Hindlimb muscle (tissue), 1 donor: ENCODE measurements at regions not wholly inside any gene's neighbourhood (a gene's known extent, or its start where the extent isn't known, plus 50 kb on each side); places are given as distances from the start of the nearest gene placed in this dataset.

Source experiments
- DNase-seq: peaks from one replicate; pipeline ENCODE4 v3.0.0-alpha.2; 2013

DNA sequence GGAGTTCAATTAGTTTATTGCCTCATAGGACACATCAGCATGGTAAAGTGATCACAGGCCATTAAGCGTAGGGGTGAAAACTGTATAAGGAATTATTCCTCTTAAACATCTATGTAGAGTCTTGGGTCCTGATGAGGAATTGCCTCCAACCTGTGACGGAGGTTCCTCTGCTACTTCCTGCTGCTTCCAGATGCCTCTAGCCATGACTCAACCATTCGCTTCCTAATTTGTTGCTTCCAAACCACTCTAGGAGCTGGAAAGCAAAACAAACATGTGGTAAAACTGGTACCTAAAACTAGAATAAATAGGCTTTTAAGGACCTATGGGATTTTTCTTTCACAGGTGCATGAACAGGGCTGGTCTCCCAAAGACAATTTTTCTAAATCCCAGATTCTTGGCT is 253.8 kb downstream of the KLF12 start:
- no peak for DNase-seq

DNA sequence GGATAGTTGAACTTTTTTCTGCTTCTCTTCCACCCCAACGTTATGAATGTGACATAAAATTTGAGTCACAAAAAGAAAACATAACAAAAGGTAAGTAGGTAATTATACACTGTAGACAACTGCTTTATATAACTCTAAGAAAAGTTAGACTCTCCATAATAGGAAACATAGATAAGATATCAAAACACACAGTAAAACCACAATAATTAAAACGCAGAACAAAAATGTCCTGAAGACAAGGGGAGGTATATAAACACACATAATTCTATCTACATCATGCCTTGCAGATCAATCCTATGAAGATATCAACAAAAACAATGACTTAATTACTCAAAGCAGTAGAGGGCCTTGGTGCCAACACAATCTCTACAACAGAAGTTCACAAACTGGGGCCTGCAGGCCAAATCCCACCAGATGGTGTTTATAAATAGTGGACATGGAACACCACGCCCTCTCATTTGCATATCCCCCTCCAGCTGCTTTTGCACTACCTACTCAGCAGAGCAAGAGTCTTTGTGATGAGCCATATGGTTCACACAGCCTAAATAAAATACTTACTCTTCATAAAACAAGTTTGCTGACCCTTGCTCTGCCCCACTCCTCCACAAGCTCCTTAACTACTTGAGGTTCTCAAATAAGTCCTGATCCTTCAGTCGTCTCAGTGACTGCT is 254.7 kb downstream of the KLF12 start:
- DNase-seq, result no peak

- DNase-seq, result no peak
Observed at GRCh38 chr13:73877399-73877798, 256.8 kb downstream of the KLF12 start.

GRCh38 chr13:73876323-73876722 is 257.9 kb downstream of the KLF12 start:
- no peak for DNase-seq

DNA sequence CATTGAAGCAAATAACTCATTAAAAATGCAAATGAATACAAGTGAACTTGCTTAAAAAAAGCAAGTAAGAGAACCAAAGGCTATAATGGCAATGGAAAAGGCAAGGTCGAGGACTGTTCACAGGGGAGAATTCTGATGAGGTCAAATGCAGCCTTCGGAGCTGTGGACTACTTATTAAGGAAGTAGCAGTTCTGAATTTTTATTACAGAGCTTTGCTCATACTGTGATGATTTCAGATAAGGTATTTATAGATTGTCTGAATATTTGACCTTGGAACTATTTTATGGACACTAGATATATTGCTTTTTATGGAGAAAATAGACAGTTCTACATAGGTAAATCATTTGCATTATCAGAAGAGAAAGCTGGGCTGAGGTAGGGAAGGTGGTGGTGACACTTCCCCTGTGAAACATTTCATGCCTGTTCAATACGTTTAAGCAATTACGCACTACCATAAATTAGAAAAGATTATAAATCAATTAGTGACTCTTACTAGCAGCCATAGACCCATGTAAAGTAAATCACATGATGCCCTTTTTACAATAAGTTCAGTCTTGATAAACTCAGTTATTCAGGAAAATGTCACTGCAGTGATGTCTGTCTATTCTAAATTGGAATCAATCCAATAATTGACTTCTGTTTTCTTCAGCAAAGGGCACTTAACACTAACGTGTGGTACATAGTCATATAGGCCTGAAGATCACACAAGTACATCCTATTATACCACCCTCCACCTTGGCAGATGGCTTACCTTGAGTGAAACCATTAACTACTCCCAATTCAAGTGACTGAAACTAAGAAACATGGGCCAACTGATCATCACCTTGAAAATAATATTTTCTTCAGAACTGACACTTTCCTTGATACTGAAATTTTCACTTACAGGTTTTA is 260.0 kb downstream of the KLF12 start:
- DNase-seq, result no peak

DNA sequence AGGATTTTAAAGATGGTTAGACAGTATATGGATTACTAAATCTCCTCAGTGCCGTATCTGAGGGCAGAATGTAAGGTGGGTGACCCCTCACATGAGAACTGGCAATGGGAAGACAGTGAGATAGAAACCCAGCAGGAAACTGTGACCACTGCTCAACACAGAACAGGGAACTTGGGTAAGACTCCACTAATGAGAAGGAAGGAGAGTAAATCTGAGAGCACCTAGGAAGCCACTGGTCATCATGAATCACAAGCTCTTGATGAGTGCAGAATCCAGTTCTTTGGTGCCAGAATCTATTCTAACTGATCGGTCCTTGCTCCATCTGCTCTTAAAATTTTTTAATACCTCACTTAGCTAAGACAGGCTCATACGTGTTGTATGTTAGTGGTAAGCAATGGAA is 261.8 kb downstream of the KLF12 start:
- DNase-seq, result no peak

- peak; percentile 18 for DNase-seq
Observed at GRCh38 chr13:73870970-73871935, 263.0 kb downstream of the KLF12 start.

- no peak for DNase-seq
Observed at GRCh38 chr13:73870036-73870741, 264.0 kb downstream of the KLF12 start.

- no peak for DNase-seq
Observed at GRCh38 chr13:73865027-73865426, 269.2 kb downstream of the KLF12 start.

- DNase-seq, result no peak
Observed at GRCh38 chr13:73861136-73861535, 273.1 kb downstream of the KLF12 start.

- DNase-seq, result no peak
Observed at GRCh38 chr13:73860501-73860900, 273.7 kb downstream of the KLF12 start.

GRCh38 chr13:73859841-73860240 is 274.4 kb downstream of the KLF12 start:
- no peak for DNase-seq

DNA sequence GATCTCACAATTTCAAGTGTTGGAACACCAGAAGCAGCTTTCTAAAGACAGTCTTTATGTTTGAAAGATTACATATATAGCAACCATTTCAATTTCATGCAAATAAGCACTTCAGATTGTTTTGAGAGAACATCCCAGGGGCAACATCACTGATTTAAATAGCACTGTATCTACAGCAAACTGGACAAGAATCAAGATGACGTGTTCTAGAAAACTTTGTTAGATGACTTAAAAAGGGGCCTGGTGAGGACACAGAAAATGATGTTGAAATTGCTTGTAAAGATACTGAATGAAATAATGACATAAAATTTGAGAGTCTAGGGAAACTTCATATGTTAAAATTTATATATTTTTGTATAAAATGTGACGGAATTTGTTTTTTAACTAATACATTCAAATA is 277.1 kb downstream of the KLF12 start:
- DNase-seq, result peak; percentile 80

GRCh38 chr13:73851104-73851503 is 283.1 kb downstream of the KLF12 start:
- no peak for DNase-seq

DNA sequence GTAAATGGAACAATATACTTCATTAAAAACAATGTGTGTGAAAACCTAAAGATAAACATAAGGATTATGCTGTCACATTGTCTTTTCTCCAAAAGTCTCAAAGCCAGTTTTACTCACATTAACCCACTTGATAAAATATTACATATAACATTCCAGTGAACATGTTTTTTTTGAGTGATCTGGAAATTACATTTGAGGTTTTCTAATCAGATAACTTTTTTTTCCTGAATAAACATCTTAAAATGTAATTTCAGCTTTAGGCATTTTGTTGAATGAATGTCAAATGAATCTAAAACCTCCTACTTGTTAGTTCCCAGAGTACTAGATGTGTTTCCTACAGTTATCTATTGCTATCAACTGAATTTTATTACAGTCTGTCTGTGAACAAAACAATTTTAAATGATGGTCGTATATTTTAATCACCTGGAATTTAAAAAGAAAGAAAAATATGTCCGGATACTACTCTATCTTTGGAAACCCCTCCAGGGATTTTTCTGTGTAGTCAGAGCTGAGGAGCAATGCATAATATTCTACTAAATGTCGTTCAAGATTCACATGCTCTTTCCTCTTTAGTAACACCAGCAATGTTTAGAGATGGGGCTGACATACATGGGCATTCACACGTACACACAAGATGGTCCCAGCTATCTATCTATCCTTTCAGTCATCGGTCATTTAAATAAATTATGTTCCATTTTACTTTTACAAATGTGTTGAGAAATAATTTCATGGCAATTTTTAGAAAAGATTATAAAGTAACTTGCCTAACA is 283.9 kb downstream of the KLF12 start:
- DNase-seq, result no peak

DNA sequence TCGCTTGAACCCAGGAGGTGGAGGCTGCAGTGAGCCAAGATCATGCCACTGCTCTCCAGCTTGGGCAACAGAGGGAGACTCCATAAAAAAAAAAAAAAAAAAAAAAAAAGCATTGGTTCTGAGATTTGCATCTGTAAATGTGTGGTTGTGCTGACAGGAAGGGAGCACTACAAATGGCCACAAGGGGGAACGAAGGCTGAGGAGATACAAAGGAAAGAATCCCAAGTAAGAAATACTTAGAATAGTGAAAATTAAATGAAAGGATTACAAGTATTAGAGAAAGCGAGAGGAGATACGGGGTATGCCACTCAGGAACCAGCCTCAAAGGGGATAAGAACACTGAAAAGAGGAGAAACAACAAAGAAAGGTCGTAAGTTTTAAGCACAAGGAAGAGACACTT is 284.9 kb downstream of the KLF12 start:
- no peak for DNase-seq

GRCh38 chr13:73844986-73845385 is 289.2 kb downstream of the KLF12 start:
- no peak for DNase-seq

GRCh38 chr13:73842626-73843025 is 291.6 kb downstream of the KLF12 start:
- no peak for DNase-seq

GRCh38 chr13:73842184-73842583 is 292.0 kb downstream of the KLF12 start:
- no peak for DNase-seq

DNA sequence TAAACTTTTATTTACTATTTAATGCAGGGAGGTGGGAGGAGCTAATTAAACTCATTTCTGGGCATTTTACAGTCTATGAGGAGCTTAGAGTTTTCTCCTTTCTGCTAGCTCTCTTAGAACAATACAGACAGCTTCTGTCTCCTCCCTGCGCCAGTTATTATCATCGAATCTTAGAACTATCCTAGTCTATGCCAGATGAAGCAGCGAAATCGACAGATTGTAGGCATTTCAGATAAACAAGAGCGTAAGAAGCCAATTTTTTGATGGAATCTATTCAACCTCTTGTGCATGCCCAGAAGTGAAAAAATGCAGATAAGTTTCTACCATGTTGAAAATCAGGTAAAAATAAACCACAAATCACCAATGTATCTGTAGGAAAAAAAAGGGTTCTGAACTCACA is 297.1 kb downstream of the KLF12 start:
- no peak for DNase-seq

- peak; percentile 29 for DNase-seq
Observed at GRCh38 chr13:73835138-73835721, 299.0 kb downstream of the KLF12 start.
